ENCODE measurements at regions not wholly inside any gene's neighbourhood (a gene's known extent, or its start where the extent isn't known, plus 50 kb on each side); places are given as distances from the start of the nearest gene placed in this dataset.
"Not testable (repeated sequence)": the region's sequence is repeated elsewhere in the genome, so short reads cannot be mapped to it uniquely, and the experiment has no call there.

- DNase-seq (ENCODE audit: low spot score in 2 of 2); H3K4me3 ChIP-seq (ENCODE audit: low read depth, poor library complexity, severe bottlenecking); intact Hi-C loops (cut with DNase I; ENCODE audit: low total_unique reads): not testable (repeated sequence)
- whole genome bisulfite sequencing, 2 donors, result 96 to 99% methylated on average over 23 of the region's 23 CpGs
These were observed 91.3 kb downstream of the PPIAL4C start for GRCh38 chr1:149674921-149675320.

DNA sequence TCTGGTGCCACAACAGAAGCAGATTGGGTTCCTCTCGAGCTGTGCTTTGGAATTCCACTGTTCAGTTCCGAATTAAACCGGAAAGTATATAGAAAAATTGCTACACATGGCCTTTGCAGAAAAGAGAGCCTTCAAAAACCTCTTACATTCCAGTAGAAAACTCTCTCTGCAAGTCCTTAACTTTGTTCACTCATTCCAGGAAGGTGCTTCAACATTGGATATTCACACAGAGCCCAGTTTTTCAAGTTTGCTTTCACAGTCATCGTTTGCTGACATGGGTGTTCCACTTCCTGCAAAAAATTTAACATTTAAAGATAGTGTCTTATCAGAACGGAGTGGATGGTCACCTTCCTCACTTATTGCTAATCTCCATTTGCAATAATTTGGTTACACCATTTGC lies 93.7 kb downstream of the PPIAL4C start:
- 77 to 80% methylated on average over 5 of the region's 5 CpGs for WGBS, 2 donors
- intact Hi-C loops (cut with DNase I; ENCODE audit: low total_unique reads); DNase-seq (ENCODE audit: low spot score in 2 of 2); H3K4me3 ChIP-seq (ENCODE audit: low read depth, poor library complexity, severe bottlenecking): not testable (repeated sequence)

DNA sequence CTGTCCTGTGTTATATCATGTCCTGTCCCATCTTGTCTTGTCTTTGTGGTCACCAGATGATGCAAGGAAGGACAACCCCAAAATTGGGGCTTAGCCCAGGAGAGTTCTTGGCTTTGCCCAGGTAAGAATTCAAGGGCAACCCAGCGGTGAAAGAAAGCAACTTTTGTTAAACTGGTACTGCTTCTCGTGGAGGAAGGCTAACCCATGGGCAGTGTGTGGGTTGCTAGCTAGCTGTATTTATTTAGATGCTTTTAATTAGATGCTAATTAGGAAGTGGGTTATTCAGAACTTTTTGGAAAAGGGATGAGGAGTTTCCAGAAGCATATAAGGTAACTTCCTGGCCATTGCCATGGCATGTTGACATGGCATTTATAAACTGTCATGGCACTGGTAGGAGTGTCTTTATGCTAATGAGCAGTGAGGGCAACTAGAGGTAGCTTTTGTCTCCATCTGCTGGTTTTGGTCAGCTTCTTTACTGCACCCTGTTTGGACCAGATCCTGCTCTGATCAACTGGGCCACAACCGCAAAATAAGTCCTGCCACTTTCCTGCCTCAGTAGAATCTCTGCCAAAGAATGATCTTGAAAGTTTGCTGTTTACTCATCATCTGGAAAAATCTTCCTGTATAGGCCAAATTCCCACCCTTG lies 95.8 kb upstream of the FCGR1A start:
- WGBS, 2 donors, result 82 to 100% methylated on average over 1 to 2 of the region's 3 CpGs
- DNase-seq (ENCODE audit: low spot score in 2 of 2), result not testable (repeated sequence)

GRCh38 chr1:149691399-149691798 lies 91.1 kb upstream of the FCGR1A start:
- DNase-seq (ENCODE audit: low spot score in 2 of 2); intact Hi-C loops (cut with DNase I; ENCODE audit: low total_unique reads); H3K4me3 ChIP-seq (ENCODE audit: low read depth, poor library complexity, severe bottlenecking): not testable (repeated sequence)
- 92 to 95% methylated on average over 4 of the region's 6 CpGs for WGBS, 2 donors

More for the DNA sequence above, 95.8 kb upstream of the FCGR1A start:
- H3K4me3 ChIP-seq (ENCODE audit: low read depth, poor library complexity, severe bottlenecking); intact Hi-C loops (cut with DNase I; ENCODE audit: low total_unique reads): not testable (repeated sequence)

GRCh38 chr1:149692804-149693539 lies 89.5 kb upstream of the FCGR1A start:
- H3K4me3 ChIP-seq (ENCODE audit: low read depth, poor library complexity, severe bottlenecking); intact Hi-C loops (cut with DNase I; ENCODE audit: low total_unique reads): not testable (repeated sequence)
- DNase-seq (ENCODE audit: low spot score in 2 of 2), result peak in 1 of 2 donors; percentile 62
- 87 to 95% methylated on average over 9 of the region's 17 CpGs for WGBS, 2 donors

DNA sequence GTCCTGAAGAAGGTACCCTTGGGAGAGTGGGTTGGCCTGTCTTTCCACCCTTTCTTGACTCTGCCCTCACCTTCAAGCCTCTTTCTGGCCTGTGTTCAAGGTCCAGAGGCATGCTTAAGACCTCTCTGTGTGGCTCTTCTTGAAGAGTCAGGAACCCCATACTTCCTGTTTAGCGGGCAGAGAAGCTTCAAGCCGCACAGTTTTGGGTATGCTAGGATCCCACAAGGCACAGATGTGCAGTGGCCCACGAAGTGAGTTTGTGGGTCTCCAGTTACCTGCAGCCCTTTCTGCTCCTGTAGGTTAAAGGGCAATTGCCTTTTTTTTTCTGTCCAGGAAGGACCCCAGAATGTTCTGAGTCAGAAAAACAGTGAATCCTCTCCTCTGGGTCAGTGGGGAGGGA lies 87.4 kb upstream of the FCGR1A start:
- WGBS, 2 donors, result 80% methylated on average over 2 of the region's 3 CpGs; no CpG with 5 or more reads in 1 of the 2 donors
- intact Hi-C loops (cut with DNase I; ENCODE audit: low total_unique reads); DNase-seq (ENCODE audit: low spot score in 2 of 2); H3K4me3 ChIP-seq (ENCODE audit: low read depth, poor library complexity, severe bottlenecking): not testable (repeated sequence)

- WGBS, 2 donors, result 17 to 20% methylated on average over 1 to 4 of the region's 24 CpGs
- DNase-seq (ENCODE audit: low spot score in 2 of 2); intact Hi-C loops (cut with DNase I; ENCODE audit: low total_unique reads); H3K4me3 ChIP-seq (ENCODE audit: low read depth, poor library complexity, severe bottlenecking): not testable (repeated sequence)
These were observed 82.3 kb upstream of the FCGR1A start for GRCh38 chr1:149700220-149700619.

- intact Hi-C loops (cut with DNase I; ENCODE audit: low total_unique reads); DNase-seq (ENCODE audit: low spot score in 2 of 2); H3K4me3 ChIP-seq (ENCODE audit: low read depth, poor library complexity, severe bottlenecking): not testable (repeated sequence)
- WGBS, 2 donors, result no CpG with 5 or more reads among the region's 58 CpGs
These were observed 81.6 kb upstream of the FCGR1A start for GRCh38 chr1:149700677-149701567.

- WGBS, 2 donors, result 7 to 12% methylated on average over 8 to 12 of the region's 22 CpGs
- intact Hi-C loops (cut with DNase I; ENCODE audit: low total_unique reads); H3K4me3 ChIP-seq (ENCODE audit: low read depth, poor library complexity, severe bottlenecking): not testable (repeated sequence)
- DNase-seq (ENCODE audit: low spot score in 2 of 2), result peak in 1 of 2 donors; percentile 37
These were observed 74.2 kb upstream of the FCGR1A start for GRCh38 chr1:149708192-149708853.

DNA sequence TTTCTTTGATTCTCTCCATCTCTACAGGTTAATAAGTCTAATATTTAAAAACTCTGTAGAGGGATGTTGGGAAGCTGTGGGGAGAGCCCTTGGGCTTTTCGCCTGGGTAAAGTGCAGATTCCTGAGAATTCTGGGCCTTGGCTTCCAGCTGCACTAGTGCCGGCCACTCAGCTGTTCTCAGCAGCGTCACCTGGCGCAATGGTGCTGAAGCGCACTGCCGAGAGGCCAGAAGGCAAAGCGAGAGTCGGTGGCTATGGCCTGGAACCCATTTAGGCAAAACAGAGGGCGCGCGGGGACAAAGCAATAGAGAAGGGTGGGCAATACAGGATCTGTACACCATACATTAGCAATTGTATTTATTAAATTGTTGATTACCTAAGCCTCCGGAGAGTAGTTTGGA lies 70.8 kb upstream of the FCGR1A start:
- DNase-seq (ENCODE audit: low spot score in 2 of 2); intact Hi-C loops (cut with DNase I; ENCODE audit: low total_unique reads); H3K4me3 ChIP-seq (ENCODE audit: low read depth, poor library complexity, severe bottlenecking): not testable (repeated sequence)
- WGBS, 2 donors, result 43% methylated on average over 1 of the region's 12 CpGs; no CpG with 5 or more reads in 1 of the 2 donors

GRCh38 chr1:149712154-149712927 lies 70.2 kb upstream of the FCGR1A start:
- WGBS, 2 donors, result 39% methylated on average over 24 of the region's 30 CpGs
- H3K4me3 ChIP-seq (ENCODE audit: low read depth, poor library complexity, severe bottlenecking); DNase-seq (ENCODE audit: low spot score in 2 of 2); intact Hi-C loops (cut with DNase I; ENCODE audit: low total_unique reads): not testable (repeated sequence)

DNA sequence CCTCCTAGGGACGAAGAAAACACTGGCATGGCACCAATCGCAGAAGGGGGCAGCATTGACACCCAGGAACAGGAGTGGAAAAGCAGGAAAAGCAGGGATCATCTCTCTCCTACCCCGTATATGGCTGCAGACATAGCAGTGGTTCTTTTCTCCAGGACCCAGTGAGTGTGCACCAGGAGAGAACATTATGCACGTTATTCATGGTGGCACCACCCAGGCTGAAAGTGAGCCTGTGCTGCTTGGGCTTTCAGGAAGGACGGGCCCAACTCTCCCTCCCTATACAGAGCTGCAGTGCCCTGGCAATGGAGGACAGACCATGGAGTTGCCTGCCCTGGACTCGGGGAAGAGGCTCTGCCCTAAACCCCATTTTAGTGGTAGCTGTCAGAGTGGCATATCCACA lies 69.0 kb upstream of the FCGR1A start:
- WGBS, 2 donors, result 35 to 41% methylated on average over 3 of the region's 6 CpGs
- H3K4me3 ChIP-seq (ENCODE audit: low read depth, poor library complexity, severe bottlenecking); intact Hi-C loops (cut with DNase I; ENCODE audit: low total_unique reads); DNase-seq (ENCODE audit: low spot score in 2 of 2): not testable (repeated sequence)

GRCh38 chr1:149713952-149714351 lies 68.5 kb upstream of the FCGR1A start:
- DNase-seq (ENCODE audit: low spot score in 2 of 2); H3K4me3 ChIP-seq (ENCODE audit: low read depth, poor library complexity, severe bottlenecking); intact Hi-C loops (cut with DNase I; ENCODE audit: low total_unique reads): not testable (repeated sequence)
- WGBS, 2 donors, result 71% methylated on average over 1 of the region's 4 CpGs; no CpG with 5 or more reads in 1 of the 2 donors

Measured in lower leg skin (tissue), 3 donors.